ENCODE measurements at regions not wholly inside any gene's neighbourhood (a gene's known extent, or its start where the extent isn't known, plus 50 kb on each side); places are given as distances from the start of the nearest gene placed in this dataset.
A peak's percentile ranks its signal among the peaks of the same experiment; 100 is the strongest.

GRCh38 chr7:97499204-97499603 lies 232.7 kb upstream of the TAC1 start:
- TF ChIP-seq, protein P1, sequence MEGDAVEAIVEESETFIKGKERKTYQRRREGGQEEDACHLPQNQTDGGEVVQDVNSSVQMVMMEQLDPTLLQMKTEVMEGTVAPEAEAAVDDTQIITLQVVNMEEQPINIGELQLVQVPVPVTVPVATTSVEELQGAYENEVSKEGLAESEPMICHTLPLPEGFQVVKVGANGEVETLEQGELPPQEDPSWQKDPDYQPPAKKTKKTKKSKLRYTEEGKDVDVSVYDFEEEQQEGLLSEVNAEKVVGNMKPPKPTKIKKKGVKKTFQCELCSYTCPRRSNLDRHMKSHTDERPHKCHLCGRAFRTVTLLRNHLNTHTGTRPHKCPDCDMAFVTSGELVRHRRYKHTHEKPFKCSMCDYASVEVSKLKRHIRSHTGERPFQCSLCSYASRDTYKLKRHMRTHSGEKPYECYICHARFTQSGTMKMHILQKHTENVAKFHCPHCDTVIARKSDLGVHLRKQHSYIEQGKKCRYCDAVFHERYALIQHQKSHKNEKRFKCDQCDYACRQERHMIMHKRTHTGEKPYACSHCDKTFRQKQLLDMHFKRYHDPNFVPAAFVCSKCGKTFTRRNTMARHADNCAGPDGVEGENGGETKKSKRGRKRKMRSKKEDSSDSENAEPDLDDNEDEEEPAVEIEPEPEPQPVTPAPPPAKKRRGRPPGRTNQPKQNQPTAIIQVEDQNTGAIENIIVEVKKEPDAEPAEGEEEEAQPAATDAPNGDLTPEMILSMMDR (IDR thresholded peaks at IDR 0.05; ENCODE audit: low read depth, low read length), result peak; percentile 72
- TF ChIP-seq MYC (IDR thresholded peaks at IDR 0.05; ENCODE audit: low read depth, low read length) (no peak), POLR2A (IDR thresholded peaks at IDR 0.05; ENCODE audit: extremely low read depth, insufficient read length) (no peak)
- TF ChIP-seq, protein P2, sequence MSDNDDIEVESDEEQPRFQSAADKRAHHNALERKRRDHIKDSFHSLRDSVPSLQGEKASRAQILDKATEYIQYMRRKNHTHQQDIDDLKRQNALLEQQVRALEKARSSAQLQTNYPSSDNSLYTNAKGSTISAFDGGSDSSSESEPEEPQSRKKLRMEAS (IDR thresholded peaks at IDR 0.05; ENCODE audit: low read depth, low read length), result no peak

All from NB4 (cell line).